ENCODE measurements at regions not wholly inside any gene's neighbourhood (a gene's known extent, or its start where the extent isn't known, plus 50 kb on each side); places are given as distances from the start of the nearest gene placed in this dataset.
A peak's percentile ranks its signal among the peaks of the same experiment; 100 is the strongest.

DNA sequence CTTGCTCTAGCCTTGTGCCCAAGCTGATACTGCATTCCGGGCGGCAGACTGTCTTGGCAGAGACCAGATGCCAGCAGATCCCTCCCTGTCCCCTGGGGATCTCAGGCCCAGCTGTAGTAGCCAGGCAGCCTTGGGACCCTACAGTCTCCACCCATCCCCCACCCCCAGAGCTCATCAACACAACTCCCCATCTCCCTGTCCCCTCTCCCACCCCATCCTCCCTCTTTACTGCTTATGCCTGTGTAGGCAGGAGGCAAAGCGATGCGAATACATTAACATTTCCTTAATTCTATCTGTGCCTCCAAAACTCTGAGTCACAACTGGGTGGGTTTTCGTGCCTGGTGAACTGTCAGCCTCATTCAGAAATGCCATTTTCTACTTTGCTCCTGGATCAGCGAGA lies 547.6 kb downstream of the BUD13 start:
- no peak for ATAC-seq
- in situ Hi-C loops (cut with MboI; ENCODE audit: low sequenced_read_pairs in 4 of 4) (no loop called here), intact Hi-C loops (cut with DNase I; ENCODE audit: low total_unique reads) (loop anchor here (2.0 kb wide), 1 partner anchor 900 kb away; no protein-coding TSS in a partner anchor)
- H3K36me3 ChIP-seq, result no peaks in the 10 kb centered on the region
- H3K9me3 ChIP-seq, result no peaks in the 10 kb centered on the region
- H3K27me3 ChIP-seq, result peaks cover 0 to 2% (median 0%) of the 10 kb centered on the region in 3 donors
- DNase-seq, result no peak
- TF ChIP-seq, protein P1, sequence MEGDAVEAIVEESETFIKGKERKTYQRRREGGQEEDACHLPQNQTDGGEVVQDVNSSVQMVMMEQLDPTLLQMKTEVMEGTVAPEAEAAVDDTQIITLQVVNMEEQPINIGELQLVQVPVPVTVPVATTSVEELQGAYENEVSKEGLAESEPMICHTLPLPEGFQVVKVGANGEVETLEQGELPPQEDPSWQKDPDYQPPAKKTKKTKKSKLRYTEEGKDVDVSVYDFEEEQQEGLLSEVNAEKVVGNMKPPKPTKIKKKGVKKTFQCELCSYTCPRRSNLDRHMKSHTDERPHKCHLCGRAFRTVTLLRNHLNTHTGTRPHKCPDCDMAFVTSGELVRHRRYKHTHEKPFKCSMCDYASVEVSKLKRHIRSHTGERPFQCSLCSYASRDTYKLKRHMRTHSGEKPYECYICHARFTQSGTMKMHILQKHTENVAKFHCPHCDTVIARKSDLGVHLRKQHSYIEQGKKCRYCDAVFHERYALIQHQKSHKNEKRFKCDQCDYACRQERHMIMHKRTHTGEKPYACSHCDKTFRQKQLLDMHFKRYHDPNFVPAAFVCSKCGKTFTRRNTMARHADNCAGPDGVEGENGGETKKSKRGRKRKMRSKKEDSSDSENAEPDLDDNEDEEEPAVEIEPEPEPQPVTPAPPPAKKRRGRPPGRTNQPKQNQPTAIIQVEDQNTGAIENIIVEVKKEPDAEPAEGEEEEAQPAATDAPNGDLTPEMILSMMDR (IDR thresholded peaks at IDR 0.05 in 4 of 5, conservative IDR thresholded peaks at IDR 0.05 in 1 of 5), result no peak
- TF ChIP-seq POLR2A (IDR thresholded peaks at IDR 0.05), result no peak
- peak overlapping the region in 1 of 4 donors; percentile 23 for H3K27ac ChIP-seq
- no peaks in the 10 kb centered on the region for H3K4me1 ChIP-seq
- H3K4me3 ChIP-seq, result no peak overlapping the region

DNA sequence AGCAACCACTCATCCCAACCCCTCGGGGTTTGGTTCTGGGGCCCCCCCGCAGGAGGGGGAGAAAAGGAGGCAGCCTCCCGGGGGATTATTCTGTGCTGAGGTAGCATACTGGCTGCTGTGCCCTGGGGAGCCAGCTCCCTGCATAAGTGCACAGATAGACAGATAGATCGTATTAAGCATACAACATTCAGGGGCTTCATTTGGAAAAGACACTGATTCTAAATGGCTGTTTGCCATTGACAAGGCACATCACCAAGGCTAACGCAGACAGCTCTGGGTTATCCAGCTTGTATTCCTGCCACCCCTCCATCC lies 547.9 kb downstream of the BUD13 start:
- H3K27ac ChIP-seq, result no peak overlapping the region
- H3K4me3 ChIP-seq, result no peak overlapping the region
- ATAC-seq (no peak), DNase-seq (no peak)
- no peaks in the 10 kb centered on the region for H3K36me3 ChIP-seq
- H3K4me1 ChIP-seq, result no peaks in the 10 kb centered on the region
- H3K9me3 ChIP-seq, result no peaks in the 10 kb centered on the region
- in situ Hi-C loops (cut with MboI; ENCODE audit: low sequenced_read_pairs in 4 of 4), result loop anchor here in 2 of 4 donors (25.0 kb wide), 2 partner anchors 462 to 888 kb away; no protein-coding TSS in a partner anchor
- TF ChIP-seq POLR2A (IDR thresholded peaks at IDR 0.05), result no peak
- TF ChIP-seq, protein P1 (IDR thresholded peaks at IDR 0.05 in 4 of 5, conservative IDR thresholded peaks at IDR 0.05 in 1 of 5), result no peak
- intact Hi-C loops (cut with DNase I; ENCODE audit: low total_unique reads), result loop anchor here (2.0 kb wide), 1 partner anchor 900 kb away; no protein-coding TSS in a partner anchor
- peaks cover 0 to under 1% (median 0%) of the 10 kb centered on the region in 3 donors for H3K27me3 ChIP-seq

DNA sequence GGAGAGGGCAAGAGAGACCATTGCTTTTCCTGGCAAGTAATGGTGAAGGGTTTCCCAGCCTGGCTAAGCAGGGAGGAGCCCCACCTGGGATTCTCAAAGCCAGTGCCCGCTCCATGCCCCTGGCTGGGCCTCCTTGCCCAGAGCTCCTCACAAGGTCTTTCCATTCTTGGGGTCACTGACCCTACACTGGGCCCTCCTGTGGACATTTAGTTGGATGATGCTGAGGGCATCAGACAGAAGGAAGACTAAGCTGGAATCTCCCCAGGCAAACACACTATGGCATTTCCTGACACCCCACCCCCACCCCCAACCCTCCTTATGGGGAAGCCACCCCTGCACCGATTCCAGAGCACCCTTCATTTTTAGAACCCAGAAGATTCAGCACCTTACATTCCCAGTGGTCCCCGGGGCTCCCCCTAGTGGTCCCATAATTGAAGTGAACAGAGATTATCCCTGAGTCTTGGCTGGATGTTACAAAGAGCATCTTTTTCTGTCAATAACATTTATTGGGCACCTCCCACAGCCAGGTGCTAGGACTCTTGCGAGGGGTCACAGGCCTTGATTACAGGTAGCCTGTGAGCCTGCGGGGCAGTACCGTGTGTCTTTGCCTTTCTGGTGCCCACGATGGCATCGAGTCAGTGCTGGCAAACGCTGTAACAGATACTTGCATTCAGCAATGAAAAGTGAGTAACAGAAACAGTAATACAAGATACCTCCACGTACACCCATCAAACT lies 548.5 kb downstream of the BUD13 start:
- H3K4me1 ChIP-seq, result no peaks in the 10 kb centered on the region
- in situ Hi-C loops (cut with MboI; ENCODE audit: low sequenced_read_pairs in 4 of 4), result loop anchor here in 2 of 4 donors (25.0 kb wide), 2 partner anchors 463 to 887 kb away; no protein-coding TSS in a partner anchor
- intact Hi-C loops (cut with DNase I; ENCODE audit: low total_unique reads), result loop anchor here (2.0 kb wide), 1 partner anchor 900 kb away; no protein-coding TSS in a partner anchor
- H3K27me3 ChIP-seq, result no peaks in the 10 kb centered on the region
- H3K9me3 ChIP-seq, result no peaks in the 10 kb centered on the region
- H3K4me3 ChIP-seq, result no peak overlapping the region
- no peak overlapping the region for H3K27ac ChIP-seq
- ATAC-seq, result no peak
- no peaks in the 10 kb centered on the region for H3K36me3 ChIP-seq
- DNase-seq, result no peak
- TF ChIP-seq, protein P1 (IDR thresholded peaks at IDR 0.05 in 4 of 5, conservative IDR thresholded peaks at IDR 0.05 in 1 of 5), result peak in 4 of 5 experiments; percentile 24 to 66 (median 50)
- no peak for TF ChIP-seq POLR2A (IDR thresholded peaks at IDR 0.05)

DNA sequence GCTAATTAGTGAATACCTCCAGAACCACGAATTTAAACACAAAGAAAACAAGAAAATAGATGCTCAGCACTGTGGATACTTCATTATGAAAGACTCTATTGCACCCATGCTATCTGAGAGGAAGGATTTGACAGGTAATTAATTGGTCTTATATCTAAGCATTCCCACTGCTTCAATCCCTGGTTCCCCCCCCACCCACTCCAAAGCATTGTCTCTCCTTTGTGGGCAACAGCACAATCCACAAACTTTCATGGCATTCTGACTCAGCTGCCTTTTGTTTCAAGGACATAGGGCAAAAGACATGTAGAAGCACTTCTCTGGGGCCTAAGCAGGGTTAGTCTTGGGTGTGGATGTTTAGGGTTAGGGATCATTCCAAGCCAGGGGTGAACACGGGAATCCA lies 551.4 kb downstream of the BUD13 start:
- Histone ChIP-seq H3K9me3 (no peaks in the 10 kb centered on the region), H3K4me1 (no peaks in the 10 kb centered on the region), H3K27ac (no peak overlapping the region), H3K27me3 (no peaks in the 10 kb centered on the region), H3K36me3 (no peaks in the 10 kb centered on the region), H3K4me3 (no peak overlapping the region)
- intact Hi-C loops (cut with DNase I; ENCODE audit: low total_unique reads) (no loop called here), in situ Hi-C loops (cut with MboI; ENCODE audit: low sequenced_read_pairs in 4 of 4) (loop anchor here in 2 of 4 donors (25.0 kb wide), 2 partner anchors 466 to 884 kb away; no protein-coding TSS in a partner anchor)
- ATAC-seq (no peak), DNase-seq (no peak)
- no peak for TF ChIP-seq POLR2A (IDR thresholded peaks at IDR 0.05)
- TF ChIP-seq, protein P1 (IDR thresholded peaks at IDR 0.05 in 4 of 5, conservative IDR thresholded peaks at IDR 0.05 in 1 of 5), result no peak

Data from gastrocnemius medialis (tissue), 4 donors.